GM21619 (cell line): ENCODE measurements at regions not wholly inside any gene's neighbourhood (a gene's known extent, or its start where the extent isn't known, plus 50 kb on each side); places are given as distances from the start of the nearest gene placed in this dataset.

ENCODE experiments used
- ATAC-seq: cut with Tn5 transposase; IDR thresholded peaks from one replicate; pipeline ENCODE4 v1.9.1; 2021; ENCODE audit not compliant: unreplicated experiment

- no peak for ATAC-seq
These were observed 170.9 kb downstream of the SEC61B start for GRCh38 chr9:99392986-99393385.

GRCh38 chr9:99393993-99394392 lies 171.9 kb downstream of the SEC61B start:
- no peak for ATAC-seq

- ATAC-seq = no peak
These were observed 176.2 kb downstream of the SEC61B start for GRCh38 chr9:99398241-99398640.

- no peak for ATAC-seq
These were observed 177.4 kb downstream of the SEC61B start for GRCh38 chr9:99399474-99399873.

- no peak for ATAC-seq
These were observed 178.2 kb downstream of the SEC61B start for GRCh38 chr9:99400184-99400731.

- ATAC-seq = no peak
These were observed 179.8 kb downstream of the SEC61B start for GRCh38 chr9:99401680-99402504.

GRCh38 chr9:99403371-99403770 lies 181.3 kb downstream of the SEC61B start:
- no peak for ATAC-seq

GRCh38 chr9:99405359-99405758 lies 183.3 kb downstream of the SEC61B start:
- ATAC-seq = no peak

GRCh38 chr9:99406939-99407338 lies 184.9 kb downstream of the SEC61B start:
- ATAC-seq = no peak

GRCh38 chr9:99411068-99411467 lies 189.0 kb downstream of the SEC61B start:
- no peak for ATAC-seq

- no peak for ATAC-seq
These were observed 189.5 kb downstream of the SEC61B start for GRCh38 chr9:99411479-99412115.

- no peak for ATAC-seq
These were observed 190.5 kb downstream of the SEC61B start for GRCh38 chr9:99412606-99413005.

- ATAC-seq = no peak
These were observed 192.2 kb downstream of the SEC61B start for GRCh38 chr9:99414321-99414720.

GRCh38 chr9:99415606-99416005 lies 193.5 kb downstream of the SEC61B start:
- ATAC-seq = peak; percentile 20

- peak; percentile 88 for ATAC-seq
These were observed 193.9 kb downstream of the SEC61B start for GRCh38 chr9:99416007-99416406.

- no peak for ATAC-seq
These were observed 197.0 kb downstream of the SEC61B start for GRCh38 chr9:99419070-99419469.

- ATAC-seq = no peak
These were observed 199.3 kb downstream of the SEC61B start for GRCh38 chr9:99421369-99421768.

- no peak for ATAC-seq
These were observed 203.0 kb downstream of the SEC61B start for GRCh38 chr9:99425124-99425523.

GRCh38 chr9:99425923-99426842 lies 204.1 kb downstream of the SEC61B start:
- ATAC-seq = no peak

- no peak for ATAC-seq
These were observed 205.2 kb downstream of the SEC61B start for GRCh38 chr9:99427260-99427659.

GRCh38 chr9:99430301-99430700 lies 208.2 kb downstream of the SEC61B start:
- no peak for ATAC-seq
